ENCODE measurements at regions not wholly inside any gene's neighbourhood (a gene's known extent, or its start where the extent isn't known, plus 50 kb on each side); places are given as distances from the start of the nearest gene placed in this dataset.
"Not testable (repeated sequence)": the region's sequence is repeated elsewhere in the genome, so short reads cannot be mapped to it uniquely, and the experiment has no call there.

GRCh38 chr17:53765609-53766008 is 57.1 kb upstream of the KIF2B start:
- DNase-seq: no peak

GRCh38 chr17:53765129-53765528 is 57.6 kb upstream of the KIF2B start:
- no peak for DNase-seq

- DNase-seq: no peak
Measured at GRCh38 chr17:53757559-53757958, 65.2 kb upstream of the KIF2B start.

- DNase-seq: not testable (repeated sequence)
Measured at GRCh38 chr17:53757116-53757515, 65.6 kb upstream of the KIF2B start.

GRCh38 chr17:53749178-53749577 is 73.5 kb upstream of the KIF2B start:
- peak; percentile 48 for DNase-seq

- DNase-seq: not testable (repeated sequence)
Measured at GRCh38 chr17:53748159-53748820, 74.4 kb upstream of the KIF2B start.

- DNase-seq: no peak
Measured at GRCh38 chr17:53740312-53740711, 82.4 kb upstream of the KIF2B start.

- DNase-seq: peak; percentile 92
Measured at GRCh38 chr17:53736516-53737240, 86.0 kb upstream of the KIF2B start.

- peak; percentile 88 for DNase-seq
Measured at GRCh38 chr17:53724726-53725125, 98.0 kb upstream of the KIF2B start.

- DNase-seq: peak; percentile 100
Measured at GRCh38 chr17:53722407-53722806, 100.3 kb upstream of the KIF2B start.

- peak; percentile 30 for DNase-seq
Measured at GRCh38 chr17:53721101-53721500, 101.6 kb upstream of the KIF2B start.

- DNase-seq: no peak
Measured at GRCh38 chr17:53719229-53719628, 103.5 kb upstream of the KIF2B start.

- no peak for DNase-seq
Measured at GRCh38 chr17:53707566-53707965, 115.2 kb upstream of the KIF2B start.

GRCh38 chr17:53696286-53696685 is 126.4 kb upstream of the KIF2B start:
- DNase-seq: no peak

- no peak for DNase-seq
Measured at GRCh38 chr17:53687324-53687723, 135.4 kb upstream of the KIF2B start.

- DNase-seq: no peak
Measured at GRCh38 chr17:53680745-53681144, 142.0 kb upstream of the KIF2B start.

GRCh38 chr17:53668854-53669253 is 153.9 kb upstream of the KIF2B start:
- no peak for DNase-seq

- DNase-seq: no peak
Measured at GRCh38 chr17:53662608-53663007, 160.1 kb upstream of the KIF2B start.

- DNase-seq: no peak
Measured at GRCh38 chr17:53659181-53659580, 163.5 kb upstream of the KIF2B start.

GRCh38 chr17:53655591-53655990 is 167.1 kb upstream of the KIF2B start:
- DNase-seq: peak; percentile 58

GRCh38 chr17:53649201-53649600 is 173.5 kb upstream of the KIF2B start:
- DNase-seq: no peak

GRCh38 chr17:53646835-53647234 is 175.9 kb upstream of the KIF2B start:
- no peak for DNase-seq

GRCh38 chr17:53640808-53641207 is 181.9 kb upstream of the KIF2B start:
- DNase-seq: no peak

GRCh38 chr17:53635444-53635843 is 187.3 kb upstream of the KIF2B start:
- DNase-seq: no peak

GRCh38 chr17:53633856-53634255 is 188.9 kb upstream of the KIF2B start:
- no peak for DNase-seq

Measured in kidney glomerular epithelial cell (primary cell).